K562 (cell line): ENCODE measurements at regions not wholly inside any gene's neighbourhood (a gene's known extent, or its start where the extent isn't known, plus 50 kb on each side); places are given as distances from the start of the nearest gene placed in this dataset.

Experiments used
- CBX1 ChIP-seq: sonication (generic); IDR thresholded peaks from 2 replicates; pipeline ENCODE4 v1.6.1; 2016; ENCODE audit warnings: antibody characterized with exemption, low read depth, mild to moderate bottlenecking
- HDAC2 ChIP-seq: fragments of 450-650 bp; IDR thresholded peaks from 2 replicates; pipeline ENCODE4 v1.6.1; 2016; ENCODE audit warnings: mild to moderate bottlenecking
- MAFK ChIP-seq: IDR thresholded peaks from 2 replicates; pipeline ENCODE4 v1.6.1; 2011; ENCODE audit warnings: low read length, improper control_type of control experiment
- MXI1 ChIP-seq: IDR thresholded peaks from 2 replicates; pipeline ENCODE4 v1.6.1; 2011; ENCODE audit warnings: low read depth, mild to moderate bottlenecking, improper control_type of control experiment, low read length
- POLR2AphosphoS2 ChIP-seq: IDR thresholded peaks from 2 replicates; pipeline ENCODE4 v1.6.1; 2012; ENCODE audit warnings: low read length, improper control_type of control experiment
- RUNX1 ChIP-seq: sonication (generic); IDR thresholded peaks from 2 replicates; pipeline ENCODE4 v1.6.1; 2016; ENCODE audit warnings: antibody characterized with exemption, low read depth
- SIRT6 ChIP-seq: IDR thresholded peaks from one replicate; pipeline ENCODE4 v1.6.1; 2012; ENCODE audit warnings: low read depth, mild to moderate bottlenecking, control low read depth, inconsistent platforms, low read length, moderate library complexity
- TAF1 ChIP-seq: IDR thresholded peaks from 2 replicates; pipeline ENCODE4 v1.6.1; 2011; ENCODE audit warnings: mild to moderate bottlenecking, low read length, moderate library complexity; ENCODE audit not compliant: insufficient read depth, control insufficient read depth, severe bottlenecking; ENCODE audit errors: extremely low read depth
- TCF7L2 ChIP-seq: fragments of 150-350 bp; IDR thresholded peaks from 2 replicates; pipeline ENCODE4 v1.6.1; 2016; ENCODE audit warnings: low read depth, mild to moderate bottlenecking, low read length, moderate library complexity
- TF ChIP-seq, protein P1 (sequence below): sonication (generic); formaldehyde crosslinking; IDR thresholded peaks from 2 replicates; pipeline ENCODE4 v1.9.0; 2022; ENCODE audit warnings: mild to moderate bottlenecking, missing genetic modification reagents
- TF ChIP-seq, protein P2 (sequence below), 3 experiments: IDR thresholded peaks in 2 of 3; conservative IDR thresholded peaks in 1 of 3; 2 replicates each; pipeline ENCODE4 v1.5.1; 2011 to 2012; ENCODE audit warnings: low read length in 3 of 3, mild to moderate bottlenecking in 3 of 3, control low read depth in 2 of 3, improper control_type of control experiment in 1 of 3, inconsistent platforms in 1 of 3, low read depth in 1 of 3, mixed read lengths in 1 of 3, moderate library complexity in 1 of 3; ENCODE audit not compliant: insufficient read depth in 2 of 3
- TF ChIP-seq, protein P3 (sequence below): sonication (generic); formaldehyde crosslinking; IDR thresholded peaks from 2 replicates; pipeline ENCODE4 v1.8.0; 2022; ENCODE audit warnings: mild to moderate bottlenecking, missing genetic modification reagents, borderline replicate concordance

DNA sequence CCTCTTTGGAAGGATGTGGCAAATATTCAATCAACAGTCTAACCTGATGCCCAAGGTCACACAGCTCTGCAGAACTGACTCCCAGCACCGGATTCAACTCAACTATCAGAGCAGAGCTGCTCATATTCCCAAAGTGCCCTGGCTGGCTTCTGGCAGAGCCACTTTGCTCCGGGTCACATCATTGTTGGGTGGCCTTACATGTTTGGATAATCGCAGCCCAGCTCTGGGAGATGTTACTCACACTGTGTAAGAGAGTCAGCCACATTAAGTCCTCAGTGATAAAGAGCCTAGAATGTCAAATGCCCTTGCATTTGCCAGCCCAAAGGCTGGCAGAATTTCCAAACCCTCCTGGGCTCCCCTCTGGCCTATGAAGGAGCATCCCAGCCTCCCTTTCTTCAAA, 79.8 kb upstream of the PDE1C start:
- no peak for TF ChIP-seq RUNX1
- no peak for TF ChIP-seq TAF1
- TF ChIP-seq, protein P1, sequence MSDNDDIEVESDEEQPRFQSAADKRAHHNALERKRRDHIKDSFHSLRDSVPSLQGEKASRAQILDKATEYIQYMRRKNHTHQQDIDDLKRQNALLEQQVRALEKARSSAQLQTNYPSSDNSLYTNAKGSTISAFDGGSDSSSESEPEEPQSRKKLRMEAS (CRISPR knock-in tag), result no peak
- TF ChIP-seq, protein P2, sequence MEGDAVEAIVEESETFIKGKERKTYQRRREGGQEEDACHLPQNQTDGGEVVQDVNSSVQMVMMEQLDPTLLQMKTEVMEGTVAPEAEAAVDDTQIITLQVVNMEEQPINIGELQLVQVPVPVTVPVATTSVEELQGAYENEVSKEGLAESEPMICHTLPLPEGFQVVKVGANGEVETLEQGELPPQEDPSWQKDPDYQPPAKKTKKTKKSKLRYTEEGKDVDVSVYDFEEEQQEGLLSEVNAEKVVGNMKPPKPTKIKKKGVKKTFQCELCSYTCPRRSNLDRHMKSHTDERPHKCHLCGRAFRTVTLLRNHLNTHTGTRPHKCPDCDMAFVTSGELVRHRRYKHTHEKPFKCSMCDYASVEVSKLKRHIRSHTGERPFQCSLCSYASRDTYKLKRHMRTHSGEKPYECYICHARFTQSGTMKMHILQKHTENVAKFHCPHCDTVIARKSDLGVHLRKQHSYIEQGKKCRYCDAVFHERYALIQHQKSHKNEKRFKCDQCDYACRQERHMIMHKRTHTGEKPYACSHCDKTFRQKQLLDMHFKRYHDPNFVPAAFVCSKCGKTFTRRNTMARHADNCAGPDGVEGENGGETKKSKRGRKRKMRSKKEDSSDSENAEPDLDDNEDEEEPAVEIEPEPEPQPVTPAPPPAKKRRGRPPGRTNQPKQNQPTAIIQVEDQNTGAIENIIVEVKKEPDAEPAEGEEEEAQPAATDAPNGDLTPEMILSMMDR (IDR thresholded peaks at IDR 0.05 in 2 of 3, conservative IDR thresholded peaks at IDR 0.05 in 1 of 3; ENCODE audit: insufficient read depth in 2 of 3, low read depth in 1 of 3, low read length in 3 of 3), result no peak
- no peak for TF ChIP-seq MXI1
- no peak for TF ChIP-seq SIRT6
- TF ChIP-seq POLR2AphosphoS2, result no peak
- TF ChIP-seq, protein P3, sequence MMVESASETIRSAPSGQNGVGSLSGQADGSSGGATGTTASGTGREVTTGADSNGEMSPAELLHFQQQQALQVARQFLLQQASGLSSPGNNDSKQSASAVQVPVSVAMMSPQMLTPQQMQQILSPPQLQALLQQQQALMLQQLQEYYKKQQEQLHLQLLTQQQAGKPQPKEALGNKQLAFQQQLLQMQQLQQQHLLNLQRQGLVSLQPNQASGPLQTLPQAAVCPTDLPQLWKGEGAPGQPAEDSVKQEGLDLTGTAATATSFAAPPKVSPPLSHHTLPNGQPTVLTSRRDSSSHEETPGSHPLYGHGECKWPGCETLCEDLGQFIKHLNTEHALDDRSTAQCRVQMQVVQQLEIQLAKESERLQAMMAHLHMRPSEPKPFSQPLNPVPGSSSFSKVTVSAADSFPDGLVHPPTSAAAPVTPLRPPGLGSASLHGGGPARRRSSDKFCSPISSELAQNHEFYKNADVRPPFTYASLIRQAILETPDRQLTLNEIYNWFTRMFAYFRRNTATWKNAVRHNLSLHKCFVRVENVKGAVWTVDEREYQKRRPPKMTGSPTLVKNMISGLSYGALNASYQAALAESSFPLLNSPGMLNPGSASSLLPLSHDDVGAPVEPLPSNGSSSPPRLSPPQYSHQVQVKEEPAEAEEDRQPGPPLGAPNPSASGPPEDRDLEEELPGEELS (CRISPR knock-in tag), result no peak
- TF ChIP-seq TCF7L2, result no peak
- no peak for TF ChIP-seq CBX1
- no peak for TF ChIP-seq MAFK
- no peak for TF ChIP-seq HDAC2
